ENCODE measurements at regions not wholly inside any gene's neighbourhood (a gene's known extent, or its start where the extent isn't known, plus 50 kb on each side); places are given as distances from the start of the nearest gene placed in this dataset.
"Not testable (repeated sequence)": the region's sequence is repeated elsewhere in the genome, so short reads cannot be mapped to it uniquely, and the experiment has no call there.

DNA sequence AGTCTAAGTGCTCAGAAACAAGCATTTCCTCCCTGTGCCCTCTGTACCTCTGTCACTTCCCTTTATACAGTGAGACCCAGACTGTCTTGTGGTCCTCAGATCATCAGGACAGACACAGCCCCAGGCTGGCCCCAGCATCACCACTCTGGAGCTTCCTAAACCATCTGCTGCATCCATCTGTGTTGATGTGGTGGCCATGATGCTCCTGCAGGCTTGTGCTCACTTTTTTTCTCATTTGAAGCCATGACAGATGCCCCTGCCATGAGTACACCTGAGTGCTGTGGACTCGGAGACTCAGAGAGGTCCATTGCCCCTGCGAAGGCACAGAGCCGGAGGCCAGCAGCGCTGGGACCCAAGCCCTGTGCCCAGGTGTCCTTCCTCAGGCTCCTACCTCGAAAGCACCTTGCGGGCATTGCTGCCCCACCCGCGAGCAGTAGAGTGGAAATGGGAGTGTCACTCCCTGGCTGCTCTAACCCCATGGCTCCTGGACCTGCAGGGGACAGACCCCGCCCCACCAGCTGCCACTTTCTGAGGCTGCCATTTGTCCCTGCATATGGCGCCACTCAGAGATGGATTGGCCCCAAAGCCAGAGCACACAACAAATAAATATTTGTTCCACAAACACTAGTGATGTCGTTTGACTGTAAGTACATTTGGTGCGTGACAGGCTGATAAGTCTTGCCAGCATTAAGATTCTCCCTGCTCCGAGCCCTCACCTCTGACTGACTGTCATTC, 593.5 kb downstream of the TBC1D22A start:
- DNase-seq: no peak

DNA sequence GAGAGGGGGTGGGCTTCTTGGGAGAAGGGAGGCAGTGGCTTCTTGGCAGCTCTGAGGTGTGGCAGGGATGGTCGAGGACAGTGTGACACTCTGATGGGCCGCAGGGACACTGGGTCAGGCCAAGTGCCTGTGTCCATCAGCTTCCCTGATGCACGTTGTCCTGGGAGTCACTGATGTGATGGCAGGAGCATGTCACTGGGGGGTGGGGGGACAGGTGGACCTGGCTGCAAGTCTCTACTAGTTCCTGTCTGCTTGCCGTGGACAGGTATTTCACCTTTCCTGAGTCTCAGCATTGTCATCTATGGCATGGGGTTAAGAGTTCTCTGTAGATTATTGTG, 592.9 kb downstream of the TBC1D22A start:
- DNase-seq: no peak

DNA sequence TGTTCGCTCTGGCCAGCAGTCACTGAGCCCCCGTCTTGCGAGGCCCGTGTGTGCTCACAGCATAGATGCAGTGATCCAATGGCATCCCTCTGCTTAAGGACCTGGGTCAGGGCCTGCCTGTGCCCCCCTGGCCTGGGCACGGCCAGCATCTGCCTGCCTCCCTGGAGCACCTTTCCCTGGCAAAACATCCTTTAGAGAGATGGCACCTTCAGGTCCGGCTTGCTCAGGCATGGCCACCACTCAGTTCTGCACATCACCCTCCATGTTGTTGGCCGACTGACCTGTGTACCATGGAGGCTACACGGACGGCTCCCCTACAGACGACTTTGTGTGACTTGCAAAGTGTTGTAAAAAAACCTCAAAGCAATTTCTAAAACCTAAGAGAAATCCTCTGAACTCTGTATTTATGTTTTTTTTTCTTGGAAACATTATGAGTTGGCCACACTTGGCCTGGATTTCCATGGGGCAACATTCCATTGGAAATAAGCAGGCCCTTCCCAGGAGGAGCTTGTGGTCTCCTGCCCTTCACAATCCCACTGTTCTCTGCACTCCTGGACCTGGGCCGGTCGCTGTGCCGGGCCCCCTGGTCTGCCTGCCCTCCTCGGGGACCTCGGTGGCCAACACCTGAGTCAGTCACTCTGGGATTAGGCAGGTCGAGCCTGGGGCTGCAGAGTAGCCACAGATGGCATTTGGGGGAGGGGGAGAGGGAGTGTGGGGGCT, 592.4 kb downstream of the TBC1D22A start:
- DNase-seq: no peak

DNA sequence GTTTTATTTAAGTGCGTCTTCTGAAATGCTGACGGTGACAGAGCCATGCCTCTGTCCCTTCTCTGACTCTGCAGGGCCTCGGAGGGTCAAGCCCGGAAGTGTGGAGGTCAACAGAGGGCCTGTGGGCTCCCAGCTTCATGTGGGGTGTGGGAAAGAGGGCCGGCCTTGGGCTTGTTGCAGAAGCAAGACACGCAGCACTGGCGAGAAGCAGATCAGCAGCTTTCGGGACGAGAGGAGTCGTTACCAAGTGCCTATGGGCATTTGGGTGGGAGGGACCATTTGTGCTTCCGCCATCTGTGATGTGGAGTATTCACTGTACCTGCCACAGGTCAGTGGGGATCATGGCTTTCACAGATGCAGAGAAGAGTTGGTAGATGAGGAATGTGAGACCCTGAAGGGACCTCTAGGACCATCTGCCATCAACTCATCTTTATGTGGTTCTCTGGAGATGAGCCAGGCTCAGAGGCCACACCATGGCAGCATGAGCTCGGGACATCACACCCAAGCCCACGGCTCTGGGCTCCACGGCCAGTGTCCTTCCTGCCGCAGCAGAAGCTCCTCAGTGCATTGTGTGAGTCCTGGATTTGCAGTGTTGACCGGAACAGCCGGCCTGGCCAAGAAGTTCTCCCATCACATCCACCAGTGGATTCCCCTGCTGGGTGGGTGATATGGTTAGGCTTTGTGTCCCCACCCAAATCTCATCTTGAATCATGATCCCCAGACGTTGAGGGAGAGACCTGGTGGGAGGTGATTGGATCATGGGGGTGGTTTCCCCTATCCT, 590.7 kb downstream of the TBC1D22A start:
- no peak for DNase-seq

DNA sequence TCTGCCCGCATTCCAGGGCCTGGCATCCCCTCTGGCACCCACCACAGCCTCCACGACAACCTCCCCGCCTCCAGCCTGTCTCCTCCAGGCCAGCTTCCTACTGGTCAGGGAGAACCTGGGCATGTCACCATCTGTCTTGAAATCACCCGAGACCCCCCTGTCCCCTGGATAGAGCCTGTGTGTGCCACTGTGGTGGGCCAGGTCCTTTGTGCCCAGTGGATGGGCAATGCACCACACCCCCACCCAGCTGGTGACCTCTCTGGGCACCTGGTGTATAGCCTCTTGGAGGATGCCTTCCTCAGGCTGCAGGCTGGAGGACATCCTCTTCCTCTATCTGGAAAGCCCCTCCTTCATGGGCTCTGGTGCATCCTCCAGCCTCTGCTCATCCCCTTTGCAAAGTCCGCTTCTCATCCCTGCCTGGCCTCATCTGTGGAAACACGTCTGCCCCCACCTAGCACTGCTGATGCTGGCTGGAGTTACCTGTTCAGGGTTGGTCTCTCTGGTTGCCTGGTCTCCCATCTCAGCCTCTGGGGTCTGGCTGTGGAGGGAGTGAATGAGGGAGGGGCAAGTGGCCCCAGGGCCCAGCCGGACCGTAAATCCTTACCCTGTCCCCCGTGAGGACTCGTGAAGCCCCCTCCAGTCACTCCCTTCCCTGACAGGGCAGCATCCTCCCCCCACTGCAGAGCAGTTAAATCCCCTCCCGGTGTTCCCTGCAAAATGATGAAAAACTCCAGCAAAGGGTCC, 589.6 kb downstream of the TBC1D22A start:
- DNase-seq: no peak

DNA sequence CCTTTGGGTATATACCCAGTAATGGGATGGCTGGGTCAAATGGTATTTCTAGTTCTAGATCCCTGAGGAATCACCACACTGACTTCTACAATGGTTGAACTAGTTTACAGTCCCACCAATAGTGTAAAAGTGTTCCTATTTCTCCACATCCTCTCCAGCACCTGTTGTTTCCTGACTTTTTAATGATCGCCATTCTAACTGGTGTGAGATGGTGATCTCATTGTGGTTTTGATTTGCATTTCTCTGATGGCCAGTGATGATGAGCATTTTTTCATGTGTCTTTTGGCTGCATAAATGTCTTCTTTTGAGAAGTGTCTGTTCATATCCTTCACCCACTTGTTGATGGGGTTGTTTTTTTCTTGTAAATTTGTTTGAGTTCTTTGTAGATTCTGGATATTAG, 583.8 kb downstream of the TBC1D22A start:
- not testable (repeated sequence) for DNase-seq

DNA sequence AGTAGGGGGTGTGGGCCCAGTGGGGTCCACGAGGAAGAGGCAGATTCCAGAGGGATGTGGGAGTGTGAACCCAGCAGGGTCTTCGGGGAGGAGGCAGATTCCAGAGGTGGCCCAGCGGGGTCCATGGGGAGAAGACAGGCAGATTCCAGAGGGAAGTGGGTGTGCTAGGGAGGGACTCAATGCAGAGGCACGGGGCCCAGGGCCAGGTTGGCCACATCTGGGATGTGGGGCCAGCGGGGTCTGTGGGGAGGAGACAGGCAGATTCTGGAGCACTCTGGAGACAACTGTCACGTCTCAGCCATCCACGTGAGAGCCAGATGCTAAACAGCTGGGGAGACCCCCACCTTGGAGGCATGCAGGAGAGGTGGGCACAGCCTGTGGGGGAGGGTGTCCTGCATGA, 582.6 kb downstream of the TBC1D22A start:
- DNase-seq: no peak

DNA sequence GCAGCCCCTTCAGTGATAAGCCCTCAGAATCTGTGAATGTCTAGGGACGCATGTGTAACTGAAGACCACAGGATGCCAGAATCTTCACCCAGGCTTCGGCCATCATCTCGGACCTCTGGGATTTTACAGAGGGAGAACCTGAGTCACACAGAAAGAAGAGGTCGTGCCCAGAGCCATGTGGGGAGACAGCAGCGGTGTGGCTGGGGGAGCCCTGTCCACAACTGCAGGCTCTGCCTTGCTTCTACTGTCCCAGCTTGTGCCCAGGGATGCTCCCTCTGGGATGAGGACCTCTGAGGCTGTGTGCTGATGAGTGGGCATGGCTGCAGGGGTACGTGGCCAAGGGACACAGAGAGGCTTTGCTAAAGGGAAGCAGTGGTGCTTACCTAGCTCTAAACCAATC, 582.0 kb downstream of the TBC1D22A start:
- no peak for DNase-seq

DNA sequence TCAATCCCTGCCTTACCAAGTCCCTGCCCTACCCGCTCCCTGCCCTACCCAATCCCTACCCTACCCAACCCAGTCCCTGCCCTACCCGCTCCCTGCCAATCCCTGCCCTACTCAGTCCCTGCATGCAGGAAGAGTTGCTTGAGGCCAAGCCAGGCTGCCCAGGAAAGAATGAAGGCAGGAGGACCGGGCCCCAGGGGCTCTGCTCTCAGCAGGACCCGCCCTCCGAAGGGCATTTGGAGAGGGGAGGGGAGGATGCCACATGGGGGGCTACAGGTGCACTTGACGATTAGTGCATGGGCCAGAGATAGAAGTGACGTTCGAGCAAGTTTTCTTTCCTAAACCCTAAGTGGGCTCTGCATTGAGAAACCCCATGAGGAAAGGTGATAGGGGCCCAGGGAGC, 581.2 kb downstream of the TBC1D22A start:
- no peak for DNase-seq

DNA sequence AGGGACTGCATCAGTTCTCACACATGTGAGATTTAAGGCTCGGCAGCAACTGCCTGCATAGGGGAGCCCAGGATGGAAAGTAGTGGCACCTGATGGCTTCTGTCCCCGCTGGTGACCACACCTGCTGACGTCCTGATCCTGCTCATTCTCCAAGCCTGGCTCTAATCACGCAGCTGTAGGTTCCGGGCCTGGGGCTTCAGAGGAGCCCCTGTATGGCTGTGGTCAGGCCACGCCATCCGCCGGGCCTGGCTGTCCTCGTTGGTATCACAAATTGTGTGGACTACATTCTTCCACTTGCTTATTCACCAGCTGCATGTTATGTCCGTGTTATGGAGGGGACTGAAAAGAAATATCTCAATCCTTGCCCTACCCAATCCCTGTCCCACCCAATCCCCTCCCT, 580.0 kb downstream of the TBC1D22A start:
- DNase-seq: no peak

DNA sequence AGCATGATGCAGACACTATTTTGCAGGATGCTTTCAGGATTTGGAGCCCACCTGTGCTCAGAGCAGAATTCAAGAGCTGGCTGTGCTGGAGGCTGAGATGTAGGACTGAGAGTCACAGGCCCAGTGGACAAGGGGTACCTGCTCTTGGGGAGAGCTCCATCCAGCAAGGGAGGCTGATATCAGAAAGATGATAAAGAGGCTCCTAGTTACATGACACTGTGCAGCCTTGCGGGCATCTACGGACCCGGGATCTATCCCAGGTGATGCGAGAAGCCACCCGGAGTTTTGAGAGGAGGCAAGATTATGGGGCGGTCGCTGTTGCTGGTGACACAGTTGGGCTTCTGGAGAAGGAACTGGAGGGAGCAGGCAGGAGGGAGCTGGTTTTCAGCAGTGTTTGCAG, 579.0 kb downstream of the TBC1D22A start:
- DNase-seq: no peak

DNA sequence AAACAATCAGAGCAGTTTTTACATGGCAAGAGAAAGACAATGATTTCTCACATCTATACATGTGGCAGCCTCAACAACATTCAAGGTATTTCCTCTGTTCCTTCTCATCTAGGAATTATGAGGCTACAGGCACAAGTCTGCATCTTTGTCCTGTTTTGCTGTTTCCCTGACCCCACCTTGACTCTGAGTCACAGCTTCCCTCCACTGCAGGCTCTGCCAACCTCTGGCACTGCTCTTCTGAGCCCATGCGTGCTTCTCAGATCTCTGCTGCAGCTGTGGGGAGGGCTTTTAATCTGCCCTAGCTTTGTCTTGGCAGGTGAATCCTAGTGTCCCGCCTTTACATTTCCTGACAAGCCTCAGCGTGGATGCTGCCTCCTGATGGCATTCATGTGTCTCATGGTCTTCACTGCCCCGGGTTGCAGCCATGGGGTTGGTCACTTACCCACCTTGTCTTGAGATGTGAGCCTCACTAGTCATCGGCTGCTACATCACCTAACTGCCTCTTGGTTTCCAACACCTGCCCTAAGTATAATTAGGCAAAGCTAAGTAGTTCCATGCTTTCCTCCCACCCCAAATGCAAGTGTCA, 578.5 kb downstream of the TBC1D22A start:
- DNase-seq: no peak

DNA sequence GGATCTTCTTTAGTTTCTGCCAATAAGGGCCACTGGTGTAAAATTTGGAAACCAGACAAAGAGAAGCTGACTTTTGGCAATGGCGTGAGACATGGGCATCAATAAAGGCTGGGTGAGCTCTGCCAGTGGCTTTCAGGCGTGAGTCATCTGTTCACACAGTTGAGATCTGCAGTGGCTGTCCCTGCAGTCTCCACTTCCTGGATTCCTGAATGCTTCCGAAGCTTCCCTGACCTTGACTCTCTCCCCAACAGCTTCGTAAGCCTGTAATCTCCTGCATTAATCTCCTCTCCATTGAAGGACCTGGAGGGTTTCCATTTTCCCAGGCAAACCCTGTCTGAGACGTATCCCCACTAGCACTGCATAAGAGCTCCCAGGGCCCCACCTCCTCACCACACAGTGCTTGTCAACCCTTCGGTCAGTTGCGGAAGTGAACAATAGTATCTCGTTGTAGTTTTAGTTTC, 574.7 kb downstream of the TBC1D22A start:
- DNase-seq: no peak

DNA sequence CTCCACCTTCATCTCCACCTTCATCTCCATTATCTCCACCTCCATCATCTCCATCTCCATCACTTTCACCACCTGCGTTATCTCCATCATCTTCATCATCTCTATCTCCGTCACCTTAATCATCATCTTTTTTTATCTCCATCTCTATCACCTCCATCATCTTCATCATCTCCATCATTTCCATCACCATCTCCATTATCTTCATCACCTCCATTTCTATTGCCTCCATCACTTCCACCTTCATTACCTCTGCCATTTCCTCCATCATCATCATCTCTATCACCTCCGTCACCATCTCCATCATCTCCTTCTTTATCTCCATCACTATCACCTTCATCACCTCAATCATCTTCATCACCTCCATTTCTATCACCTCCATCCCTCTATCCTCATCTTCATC, 573.5 kb downstream of the TBC1D22A start:
- no peak for DNase-seq

DNA sequence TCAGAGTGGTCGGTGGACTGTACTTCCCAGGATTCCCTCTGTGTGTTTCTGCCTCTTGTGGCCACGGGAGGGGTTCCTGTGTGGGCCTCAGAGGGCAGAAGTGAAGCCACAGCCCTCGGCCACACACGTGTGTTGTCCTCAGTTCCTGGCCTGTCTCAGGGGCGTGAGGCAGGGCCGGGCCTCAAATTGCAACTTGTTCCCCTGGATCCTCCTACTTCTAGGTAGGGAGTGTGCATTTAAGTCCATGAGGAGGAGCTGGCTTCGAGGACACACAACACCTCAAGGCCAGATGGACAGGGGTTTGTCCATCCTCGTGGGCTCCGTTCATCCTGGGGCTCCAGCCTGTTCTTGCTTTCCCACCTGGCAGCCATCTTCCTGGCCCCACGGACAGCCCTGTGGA, 573.0 kb downstream of the TBC1D22A start:
- no peak for DNase-seq

DNA sequence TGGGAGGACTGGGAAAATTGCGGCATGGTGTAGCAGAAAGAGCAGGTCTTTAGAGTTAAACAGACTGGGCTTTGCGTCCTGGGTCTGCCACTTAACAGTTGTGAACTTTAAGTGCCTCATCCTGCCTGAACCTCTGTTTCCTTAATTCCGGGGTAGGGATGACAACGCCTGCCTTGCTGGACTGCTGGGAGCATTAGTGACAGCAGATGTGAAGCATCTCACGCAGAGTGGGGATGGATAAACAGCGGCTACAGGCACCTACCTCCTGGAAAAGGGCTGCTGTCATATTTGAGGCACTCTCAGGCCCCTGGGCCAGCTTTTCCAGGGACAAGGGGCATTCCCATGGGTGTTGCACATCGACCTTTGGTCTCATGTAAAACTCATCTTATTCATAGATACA, 572.2 kb downstream of the TBC1D22A start:
- DNase-seq: no peak

DNA sequence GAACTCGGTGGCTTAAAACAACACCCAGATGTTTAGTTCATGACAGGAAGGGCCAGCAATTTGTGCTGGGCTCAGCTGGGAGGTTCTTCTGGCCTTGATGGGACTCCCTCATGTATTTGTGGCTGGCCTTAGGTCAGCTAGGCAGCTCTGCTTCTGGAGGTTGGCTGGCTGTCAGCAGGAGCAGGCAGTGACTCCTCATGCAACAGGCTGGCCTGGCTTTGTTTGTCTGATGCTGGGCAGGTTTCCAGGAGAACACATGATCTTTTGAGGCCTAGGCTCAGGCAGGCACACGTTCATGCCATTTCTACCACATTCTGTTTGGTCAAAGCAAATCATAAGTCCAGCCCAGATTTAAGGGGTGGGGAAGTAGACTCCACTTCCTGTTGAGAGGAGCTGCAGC, 571.2 kb downstream of the TBC1D22A start:
- DNase-seq: no peak

DNA sequence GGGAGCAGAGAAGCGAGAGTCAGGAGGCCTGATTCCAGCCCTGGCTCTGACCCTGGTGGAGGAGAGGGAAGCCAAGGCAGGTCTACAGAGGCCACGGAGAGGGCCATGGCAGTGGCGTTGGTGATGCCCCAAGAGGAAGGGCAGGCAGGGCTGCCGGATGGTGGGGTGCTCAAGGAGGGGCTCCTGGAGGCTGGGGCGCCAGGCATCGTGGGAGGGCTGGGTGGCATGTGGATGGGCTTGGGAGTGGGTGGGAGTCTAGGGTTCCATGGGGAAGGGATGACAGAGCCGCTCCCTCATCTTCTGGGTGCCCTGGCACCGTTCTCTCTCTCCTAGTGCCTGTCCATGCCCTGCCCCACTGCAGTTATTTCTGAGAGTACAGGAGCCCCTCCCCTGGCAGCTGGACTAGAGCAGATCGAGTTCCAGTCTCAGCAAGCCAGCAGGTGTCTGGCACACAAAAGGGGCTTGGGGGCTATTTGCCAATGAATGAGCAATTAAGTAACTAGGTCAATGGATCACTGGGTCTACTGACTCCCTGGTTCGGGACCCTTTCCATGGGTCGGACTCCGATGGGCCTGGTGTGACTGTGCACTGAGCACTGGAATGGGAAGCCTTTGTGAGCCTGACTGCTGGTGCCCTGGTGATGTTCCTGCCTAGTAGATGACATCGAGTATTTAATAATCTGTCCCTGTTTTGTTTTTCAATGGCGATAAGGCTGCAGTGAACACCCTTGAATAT, 570.0 kb downstream of the TBC1D22A start:
- no peak for DNase-seq

DNA sequence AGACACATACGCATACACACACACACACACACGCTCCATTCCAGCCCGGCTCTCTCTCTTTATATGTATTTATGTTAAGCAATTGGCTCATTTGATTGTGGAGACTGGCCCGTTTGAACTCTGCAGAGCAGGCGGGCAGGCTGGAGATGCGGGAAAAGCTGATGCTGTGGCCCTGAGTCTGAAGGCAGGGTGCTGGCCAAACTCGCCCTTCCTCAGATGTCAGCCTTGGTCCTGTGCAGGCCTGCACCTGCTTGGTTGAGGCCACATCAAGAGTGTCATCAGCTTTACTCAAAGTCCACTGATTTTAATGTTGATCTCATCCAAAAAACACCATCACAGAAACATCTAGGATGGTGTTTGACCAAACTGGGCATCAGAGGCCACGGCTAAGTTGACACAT, 569.3 kb downstream of the TBC1D22A start:
- DNase-seq: no peak

DNA sequence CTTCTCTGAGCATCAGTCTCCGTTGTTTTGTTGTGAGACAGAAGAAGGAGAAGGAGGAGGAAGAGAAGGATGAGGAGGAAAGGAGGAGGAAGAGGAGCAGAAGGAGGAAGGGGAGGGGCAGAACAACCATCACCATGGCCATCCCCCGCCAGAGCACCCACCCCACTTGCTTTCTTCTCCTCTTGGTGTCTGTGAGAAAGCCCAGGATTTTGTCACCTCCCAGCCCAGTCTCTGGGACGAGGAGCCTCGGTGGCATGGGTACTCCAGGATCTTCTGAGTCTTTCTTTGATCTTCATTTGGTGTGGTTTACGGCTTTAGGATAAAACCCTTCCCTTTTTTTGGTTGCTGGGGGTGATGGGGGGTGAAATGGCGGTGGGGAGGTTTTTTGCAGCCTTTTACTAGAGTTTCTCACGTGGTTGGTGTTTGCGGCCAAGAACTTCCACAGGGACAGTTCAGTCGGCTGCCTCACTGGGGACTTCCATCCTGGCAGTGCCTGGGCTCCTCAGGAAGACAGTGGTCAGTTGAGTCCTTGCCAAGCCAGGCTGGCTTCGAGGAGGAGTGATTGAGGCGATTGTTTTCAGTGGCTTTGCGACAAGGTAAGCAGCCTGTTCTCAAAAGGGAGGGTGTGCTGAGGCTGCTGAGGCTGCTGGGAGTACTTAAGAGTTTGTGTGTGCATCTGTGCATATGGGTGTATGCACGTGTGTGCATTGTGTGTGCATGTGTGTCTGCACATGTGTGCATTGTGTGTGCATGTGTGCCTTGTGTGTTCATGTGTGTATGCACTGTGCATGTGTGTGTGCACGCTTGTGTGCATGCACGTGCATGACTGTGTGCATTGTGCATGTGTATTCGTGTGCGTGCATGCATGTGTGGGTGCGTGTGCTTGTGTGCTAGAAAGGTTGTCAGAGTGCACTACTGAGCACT, 567.5 kb downstream of the TBC1D22A start:
- no peak for DNase-seq
